ENCODE measurements at regions not wholly inside any gene's neighbourhood (a gene's known extent, or its start where the extent isn't known, plus 50 kb on each side); places are given as distances from the start of the nearest gene placed in this dataset.
A peak's percentile ranks its signal among the peaks of the same experiment; 100 is the strongest.

DNA sequence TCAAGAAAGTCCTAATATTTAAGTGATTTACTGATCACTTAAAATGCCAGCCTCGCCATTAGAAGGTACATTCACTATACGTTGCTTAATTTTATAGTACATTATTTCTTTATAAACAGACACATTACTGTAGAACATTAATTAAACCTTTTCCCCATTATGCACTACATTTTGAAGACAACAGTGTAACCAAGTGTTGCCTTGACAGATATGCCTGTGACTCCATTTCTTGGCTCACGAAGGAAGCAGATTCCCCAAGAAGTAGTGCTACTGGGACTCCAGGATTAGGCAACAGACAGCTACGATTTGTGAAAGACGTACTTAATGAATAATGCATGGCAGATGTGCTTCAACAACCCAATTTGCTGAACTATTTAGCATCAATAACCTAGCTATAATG, 394.8 kb downstream of the RPS29 start:
- intact Hi-C loops (cut with DNase I) = no loop called here
- TF ChIP-seq POLR2A (IDR thresholded peaks at IDR 0.05) (no peak), CTCF (IDR thresholded peaks at IDR 0.05) (no peak)
- Histone ChIP-seq H3K36me3 (replicated peaks in 1 of 2) (no peaks in the 10 kb centered on the region), H3K9me3 (replicated peaks in 1 of 3) (peaks cover 0 to 6% (median 0%) of the 10 kb centered on the region in 3 donors), H3K27ac (no peak overlapping the region), H3K27me3 (no peaks in the 10 kb centered on the region), H3K4me3 (no peak overlapping the region), H3K4me1 (replicated peaks in 1 of 2) (peaks cover 0 to 8% of the 10 kb centered on the region in 2 donors)
- WGBS, 4 donors = 82 to 91% (median 86%) methylated on average over 5 of the region's 5 CpGs
- no peak for DNase-seq

GRCh38 chr14:49189375-49189774, 396.8 kb downstream of the RPS29 start:
- WGBS, 4 donors = 9 to 21% (median 14%) methylated on average over 1 of the region's 1 CpG
- Histone ChIP-seq H3K4me3 (no peak overlapping the region), H3K36me3 (replicated peaks in 1 of 2) (no peaks in the 10 kb centered on the region), H3K27ac (no peak overlapping the region), H3K4me1 (replicated peaks in 1 of 2) (peaks cover 0 to 8% of the 10 kb centered on the region in 2 donors), H3K9me3 (replicated peaks in 1 of 3) (peaks cover 0 to 6% (median 0%) of the 10 kb centered on the region in 3 donors), H3K27me3 (no peaks in the 10 kb centered on the region)
- no peak for TF ChIP-seq POLR2A (IDR thresholded peaks at IDR 0.05)
- TF ChIP-seq CTCF (IDR thresholded peaks at IDR 0.05) = no peak
- intact Hi-C loops (cut with DNase I) = no loop called here
- peak; percentile 27 to 70 (median 54) for DNase-seq

DNA sequence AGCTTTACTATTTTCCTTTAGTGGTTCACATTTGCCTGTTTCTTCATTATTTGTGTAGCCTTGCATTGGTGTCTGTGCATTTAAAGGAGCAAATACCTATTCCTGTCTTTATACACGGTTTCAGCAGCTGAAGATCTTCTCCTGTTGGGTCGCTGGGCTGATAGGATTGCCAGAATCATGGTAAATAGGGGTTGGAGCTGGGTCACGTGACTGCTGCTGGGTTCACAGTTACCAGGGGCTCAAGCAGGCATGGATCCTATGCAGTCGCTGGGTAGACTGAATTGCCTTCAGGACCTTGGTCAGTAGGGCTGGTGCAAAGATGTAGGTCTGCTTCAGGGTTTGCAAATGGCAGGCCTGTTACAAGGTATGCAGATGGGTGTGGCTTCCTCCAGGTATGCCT, 398.4 kb downstream of the RPS29 start:
- H3K27me3 ChIP-seq = no peaks in the 10 kb centered on the region
- H3K36me3 ChIP-seq (replicated peaks in 1 of 2) = no peaks in the 10 kb centered on the region
- 73 to 92% (median 89%) methylated on average over 3 to 4 of the region's 4 CpGs for WGBS, 4 donors
- H3K4me3 ChIP-seq = no peak overlapping the region
- DNase-seq = no peak
- peaks cover 0 to 6% (median 0%) of the 10 kb centered on the region in 3 donors for H3K9me3 ChIP-seq (replicated peaks in 1 of 3)
- intact Hi-C loops (cut with DNase I) = no loop called here
- peaks cover 0 to 8% of the 10 kb centered on the region in 2 donors for H3K4me1 ChIP-seq (replicated peaks in 1 of 2)
- no peak for TF ChIP-seq POLR2A (IDR thresholded peaks at IDR 0.05)
- no peak overlapping the region for H3K27ac ChIP-seq

DNA sequence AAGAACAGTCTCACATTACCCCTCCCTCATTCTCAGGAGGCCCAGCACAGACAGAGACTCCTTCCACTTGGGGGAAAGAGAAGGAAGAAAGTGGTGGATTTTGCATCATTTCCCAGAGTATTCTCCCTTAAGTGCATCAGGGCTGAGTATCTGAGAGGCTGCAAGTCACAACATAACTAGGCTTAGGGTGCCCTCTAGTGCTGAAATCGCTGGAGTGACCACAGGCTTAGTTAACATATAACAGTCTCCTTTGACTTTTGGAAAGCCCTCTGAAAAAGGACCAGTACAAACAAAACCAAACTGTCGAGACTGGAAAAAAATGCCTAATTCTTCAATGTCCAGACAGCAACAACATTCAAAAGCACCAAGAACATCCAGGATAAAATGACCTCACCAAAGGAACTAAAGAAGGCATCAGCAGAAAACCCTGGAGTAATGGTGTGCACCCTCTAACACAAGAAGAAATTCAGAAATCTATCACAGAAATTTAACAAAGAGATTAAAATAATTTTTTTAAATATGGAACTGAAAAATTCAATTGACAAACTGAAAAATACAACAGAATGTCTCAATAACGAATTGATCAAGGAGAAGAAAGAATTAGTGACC, 412.3 kb downstream of the RPS29 start:
- H3K4me3 ChIP-seq = no peak overlapping the region
- no peaks in the 10 kb centered on the region for H3K36me3 ChIP-seq (replicated peaks in 1 of 2)
- intact Hi-C loops (cut with DNase I) = no loop called here
- DNase-seq = peak; percentile 72 to 91 (median 79)
- H3K27me3 ChIP-seq = no peaks in the 10 kb centered on the region
- no peak overlapping the region for H3K27ac ChIP-seq
- TF ChIP-seq CTCF (IDR thresholded peaks at IDR 0.05) (peak; percentile 36 to 75 (median 68)), POLR2A (IDR thresholded peaks at IDR 0.05) (no peak)
- H3K9me3 ChIP-seq (replicated peaks in 1 of 3) = no peaks in the 10 kb centered on the region
- H3K4me1 ChIP-seq (replicated peaks in 1 of 2) = no peaks in the 10 kb centered on the region
- 2 to 29% (median 20%) methylated on average over 3 of the region's 3 CpGs for WGBS, 4 donors

DNA sequence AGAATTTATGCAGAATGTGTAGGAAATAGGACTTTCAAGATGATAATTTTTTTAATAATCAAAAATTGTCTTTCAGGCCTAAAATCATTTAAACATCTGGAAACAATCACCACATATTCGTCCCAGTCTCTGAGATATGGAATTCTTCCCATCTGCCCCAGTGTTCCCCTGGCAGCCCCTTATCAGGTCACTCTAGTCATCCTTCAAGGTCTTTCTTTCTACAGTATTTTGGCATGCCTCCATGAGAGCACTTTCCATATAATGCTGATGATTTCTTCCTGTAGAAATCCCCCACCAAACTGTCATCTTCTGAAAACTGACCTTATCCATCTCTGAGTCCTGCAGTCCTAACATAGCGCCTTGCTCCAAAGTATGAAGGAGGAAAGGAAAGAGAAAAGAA, 422.1 kb downstream of the RPS29 start:
- Histone ChIP-seq H3K27me3 (no peaks in the 10 kb centered on the region), H3K4me1 (replicated peaks in 1 of 2) (peaks cover 6 to 9% of the 10 kb centered on the region in 2 donors), H3K4me3 (no peak overlapping the region), H3K27ac (no peak overlapping the region), H3K9me3 (replicated peaks in 1 of 3) (no peaks in the 10 kb centered on the region), H3K36me3 (replicated peaks in 1 of 2) (no peaks in the 10 kb centered on the region)
- WGBS, 4 donors = 39 to 42% (median 40%) methylated on average over 2 of the region's 2 CpGs
- no peak for TF ChIP-seq CTCF (IDR thresholded peaks at IDR 0.05)
- TF ChIP-seq POLR2A (IDR thresholded peaks at IDR 0.05) = no peak
- intact Hi-C loops (cut with DNase I) = no loop called here
- DNase-seq = peak in 4 of 7 donors; percentile 6 to 40 (median 24)

Data from adrenal gland (tissue), 9 donors.